EL (cell line): ENCODE measurements at regions not wholly inside any gene's neighbourhood (a gene's known extent, or its start where the extent isn't known, plus 50 kb on each side); places are given as distances from the start of the nearest gene placed in this dataset.
A peak's percentile ranks its signal among the peaks of the same experiment; 100 is the strongest.
"Not testable (repeated sequence)": the region's sequence is repeated elsewhere in the genome, so short reads cannot be mapped to it uniquely, and the experiment has no call there.

ENCODE experiments used
- DNase-seq: peaks from one replicate; pipeline ENCODE4 v3.0.0-alpha.2; 2016

GRCh38 chr6:169000022-169000421 lies 253.6 kb downstream of the THBS2 start:
- no peak for DNase-seq

DNA sequence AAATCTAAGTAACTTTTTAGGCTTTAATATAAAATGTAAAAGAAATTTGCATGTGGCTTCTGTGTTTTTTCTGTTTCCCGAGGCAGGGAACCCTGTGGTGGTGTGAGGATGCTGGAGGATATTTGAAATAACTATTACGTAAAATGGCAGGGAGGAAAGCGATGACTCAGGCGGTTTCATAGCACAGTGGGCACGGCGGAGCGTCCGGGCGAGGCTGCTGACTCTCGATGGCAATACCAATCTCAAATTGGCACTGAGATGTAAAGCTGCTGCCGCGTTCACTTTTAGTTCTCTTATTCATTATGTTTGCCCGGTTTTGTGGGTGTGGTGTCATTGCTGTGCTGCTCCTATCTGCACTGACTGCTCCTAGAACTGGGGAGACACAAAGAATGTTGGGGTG lies 254.3 kb downstream of the THBS2 start:
- DNase-seq, result no peak

DNA sequence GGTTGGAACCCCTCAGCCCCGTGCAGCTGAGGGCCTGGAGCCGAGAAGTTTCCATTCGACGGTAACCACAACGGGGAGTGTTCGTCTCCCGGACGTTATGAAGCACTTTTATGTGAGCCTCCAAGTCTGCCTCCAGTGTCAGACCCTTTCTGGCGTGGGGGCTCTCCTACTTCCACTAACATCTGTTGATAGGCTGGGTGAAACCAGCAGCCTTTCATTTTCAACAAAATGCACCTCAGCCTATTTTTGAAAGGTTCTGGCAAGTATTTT lies 257.4 kb downstream of the THBS2 start:
- DNase-seq, result no peak

- DNase-seq, result no peak
These were observed 257.9 kb downstream of the THBS2 start for GRCh38 chr6:168995526-168996355.

GRCh38 chr6:168994956-168995355 lies 258.7 kb downstream of the THBS2 start:
- peak; percentile 19 for DNase-seq

GRCh38 chr6:168992446-168993144 lies 261.1 kb downstream of the THBS2 start:
- DNase-seq, result no peak

DNA sequence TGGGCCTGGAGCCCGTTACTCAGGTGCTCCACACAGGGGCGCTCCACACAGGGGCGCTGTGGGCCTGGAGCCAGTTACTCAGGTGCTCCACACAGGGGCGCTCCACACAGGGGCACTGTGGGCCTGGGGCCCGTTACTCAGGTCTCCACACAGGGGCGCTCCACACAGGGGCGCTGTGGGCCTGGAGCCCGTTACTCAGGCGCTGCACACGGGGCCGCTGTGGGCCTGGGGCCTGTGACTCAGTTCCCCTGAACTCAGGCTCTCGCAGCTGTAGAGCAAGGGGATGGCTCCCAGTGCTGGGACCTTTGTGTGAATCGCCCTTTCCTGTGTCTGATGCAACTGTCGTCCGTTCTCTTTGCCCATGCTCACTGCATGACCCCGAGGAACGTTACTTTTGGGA lies 262.0 kb downstream of the THBS2 start:
- DNase-seq, result not testable (repeated sequence)

DNA sequence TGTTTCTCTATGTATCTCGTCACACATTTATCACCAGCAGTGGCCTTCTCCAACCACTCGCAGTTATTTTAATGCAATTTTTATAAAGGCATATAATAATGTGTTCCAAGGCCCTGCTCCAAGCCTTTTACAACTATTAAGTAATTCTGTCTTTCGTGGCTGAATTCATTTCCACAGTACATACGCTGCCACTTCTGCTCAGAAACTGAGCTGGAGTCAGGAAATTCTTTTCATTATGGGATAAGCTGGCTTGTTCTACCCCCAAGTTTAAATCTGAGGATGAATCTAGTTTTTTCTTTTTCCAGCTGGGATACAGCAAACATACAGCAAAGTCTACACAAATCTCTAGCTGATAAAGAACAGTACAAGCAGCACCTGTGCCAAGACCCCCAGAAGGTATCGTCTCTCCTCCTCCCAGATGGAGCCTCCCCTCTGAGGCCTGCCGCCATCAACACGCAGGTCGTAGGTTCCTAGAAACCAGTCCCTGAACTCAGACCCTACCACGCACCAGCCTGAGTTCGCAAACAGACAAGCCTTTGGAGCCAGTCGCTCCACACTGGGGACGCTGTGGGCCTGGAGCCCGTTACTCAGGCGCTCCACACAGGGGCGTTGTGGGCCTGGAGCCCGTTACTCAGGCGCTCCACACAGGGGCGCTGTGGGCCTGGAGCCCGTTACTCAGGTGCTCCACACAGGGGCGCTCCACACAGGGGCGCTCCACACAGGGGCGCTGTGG lies 263.5 kb downstream of the THBS2 start:
- DNase-seq, result no peak

GRCh38 chr6:168989421-168989820 lies 264.2 kb downstream of the THBS2 start:
- no peak for DNase-seq

DNA sequence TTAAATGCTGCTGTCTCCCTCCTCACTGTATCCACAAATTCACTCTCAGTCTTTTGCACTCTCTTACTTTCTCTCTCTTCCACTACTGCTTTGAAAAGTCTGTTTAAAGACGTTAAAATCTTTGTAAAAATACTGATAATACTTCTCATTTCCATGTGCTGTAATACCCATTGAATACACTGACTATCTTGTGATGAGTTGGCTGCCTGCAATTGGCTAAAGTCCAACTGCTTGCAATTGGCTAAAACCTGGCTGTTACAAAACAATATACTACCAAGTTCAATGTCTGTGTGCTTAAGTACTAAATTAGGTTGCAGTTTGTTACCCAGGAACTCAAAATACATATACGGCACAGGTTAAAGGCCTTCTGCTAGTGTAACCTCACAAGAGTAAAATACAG lies 264.8 kb downstream of the THBS2 start:
- no peak for DNase-seq

DNA sequence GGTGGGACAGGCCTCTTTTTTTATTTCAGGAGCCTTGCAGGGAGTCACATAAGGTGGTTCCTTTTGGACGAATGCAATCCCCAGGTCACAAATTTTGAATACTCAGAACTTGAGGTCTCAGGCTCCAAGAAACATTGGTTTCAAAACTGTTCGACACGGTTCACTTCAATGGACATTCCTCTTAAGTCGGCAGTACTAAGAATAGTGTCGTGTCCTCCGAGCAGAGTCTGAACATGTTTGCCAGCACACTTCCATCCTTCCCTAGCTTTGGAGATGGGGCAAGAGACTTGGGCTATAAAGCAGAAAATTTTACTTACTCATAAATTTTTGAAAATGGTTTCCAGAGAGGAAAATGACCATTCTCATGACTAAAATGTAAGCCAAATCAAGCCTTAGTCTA lies 265.4 kb downstream of the THBS2 start:
- no peak for DNase-seq

GRCh38 chr6:168985705-168986104 lies 267.9 kb downstream of the THBS2 start:
- no peak for DNase-seq

DNA sequence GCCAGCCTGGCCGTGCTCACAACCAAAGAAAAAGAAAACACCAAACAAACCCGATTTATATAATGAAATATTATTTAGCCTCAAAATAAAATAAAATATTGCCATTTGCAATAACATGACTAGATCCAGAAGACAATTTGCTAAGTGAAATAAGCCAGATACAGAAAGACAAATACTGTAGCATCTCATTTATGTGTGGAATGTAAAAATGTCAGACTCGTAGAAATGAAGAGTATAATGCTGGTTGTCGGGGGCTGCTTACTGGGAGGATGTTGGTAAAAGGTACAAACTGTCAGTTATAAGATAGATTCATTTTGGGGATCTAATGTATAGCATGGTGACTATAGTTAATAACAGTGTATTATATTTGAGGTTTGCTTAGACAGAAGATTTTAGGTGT lies 269.7 kb downstream of the THBS2 start:
- no peak for DNase-seq

DNA sequence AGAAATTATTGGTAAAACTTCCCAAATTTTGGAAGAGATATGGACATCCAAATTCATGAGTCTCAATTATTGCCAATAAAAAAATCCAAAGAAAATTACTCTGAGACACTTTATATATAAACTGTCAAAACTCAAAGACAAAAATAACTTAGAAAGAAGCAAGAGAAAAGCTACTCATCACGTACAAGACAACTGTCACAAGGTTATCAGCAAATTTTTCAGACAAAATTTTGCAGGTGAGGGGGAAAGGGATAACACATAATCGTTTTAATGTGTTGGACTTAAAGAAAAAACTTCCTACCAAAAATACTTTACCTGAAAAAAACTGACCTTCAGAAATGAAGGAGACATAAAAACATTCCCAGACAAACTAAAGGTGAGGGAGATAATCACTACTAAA lies 272.5 kb downstream of the THBS2 start:
- no peak for DNase-seq

GRCh38 chr6:168979254-168979653 lies 274.4 kb downstream of the THBS2 start:
- DNase-seq, result no peak

DNA sequence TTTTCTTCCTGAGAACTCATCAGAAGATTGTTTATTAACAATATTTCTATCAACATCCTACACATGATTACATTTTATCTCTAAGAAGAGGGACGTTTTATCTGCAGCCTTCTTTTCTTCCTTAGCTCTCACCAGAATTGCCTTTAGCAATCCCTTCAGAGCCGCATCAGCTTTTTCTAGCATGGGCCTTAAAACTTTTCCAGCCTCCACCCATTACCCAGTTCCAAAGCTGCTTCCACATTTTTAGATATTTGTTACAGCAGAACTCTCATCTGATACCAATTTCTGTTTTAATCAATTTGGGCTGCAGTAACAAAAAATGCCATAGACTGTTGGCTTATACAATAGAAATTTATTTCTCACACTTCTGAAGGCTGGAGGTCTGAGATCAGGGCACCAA lies 281.5 kb downstream of the THBS2 start:
- DNase-seq, result no peak

DNA sequence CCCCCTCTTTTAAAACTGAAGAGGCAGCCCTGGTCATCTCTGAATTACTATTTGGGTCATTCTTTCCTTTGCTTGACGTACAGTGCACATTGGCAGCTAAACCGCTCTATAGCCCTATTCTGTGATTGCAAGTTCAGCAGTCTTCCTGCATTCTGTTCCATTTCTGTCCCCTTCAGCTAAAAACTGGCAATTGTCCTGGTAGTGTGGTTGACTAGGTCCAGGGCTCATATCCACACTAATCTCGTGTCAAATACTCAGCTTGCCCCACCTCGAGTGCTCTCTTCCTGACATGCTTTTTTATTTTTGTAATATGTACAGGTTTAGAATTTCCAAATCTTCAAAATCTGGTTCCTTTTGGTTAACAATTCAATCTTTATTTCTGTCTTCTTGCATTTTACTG lies 282.1 kb downstream of the THBS2 start:
- DNase-seq, result no peak

GRCh38 chr6:168968801-168969200 lies 284.8 kb downstream of the THBS2 start:
- DNase-seq, result no peak

GRCh38 chr6:168968228-168968627 lies 285.4 kb downstream of the THBS2 start:
- DNase-seq, result peak; percentile 95

DNA sequence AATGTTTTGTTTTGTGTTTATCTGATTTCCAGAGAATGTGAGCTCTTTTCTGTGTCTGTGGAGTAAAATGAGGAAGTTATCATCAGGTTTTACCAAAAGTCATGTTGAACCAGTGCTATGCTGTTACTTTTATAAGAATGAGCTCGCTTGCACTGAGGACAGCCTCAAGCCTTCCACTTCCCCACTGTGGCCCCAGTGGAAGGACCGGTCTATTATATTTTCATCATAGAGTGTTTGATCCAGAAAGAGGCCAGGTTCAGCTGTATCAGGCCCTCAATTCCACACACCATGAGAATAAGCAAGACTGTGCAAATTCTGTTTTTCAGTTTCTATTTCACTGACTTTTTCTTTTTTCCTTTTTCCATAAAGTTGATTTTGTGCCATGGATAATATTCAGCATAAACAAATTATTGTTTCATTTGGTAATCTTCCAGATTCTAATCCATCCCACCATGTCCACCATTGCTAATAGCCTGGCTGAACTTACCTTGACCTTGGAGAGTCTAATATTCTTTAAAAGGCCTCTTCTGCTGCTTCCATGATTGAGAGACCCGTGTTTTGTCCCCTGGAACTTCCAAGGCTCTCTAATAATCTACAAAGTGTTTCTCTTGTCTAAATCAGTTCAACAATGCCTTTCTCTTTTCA lies 286.2 kb downstream of the THBS2 start:
- DNase-seq, result no peak

DNA sequence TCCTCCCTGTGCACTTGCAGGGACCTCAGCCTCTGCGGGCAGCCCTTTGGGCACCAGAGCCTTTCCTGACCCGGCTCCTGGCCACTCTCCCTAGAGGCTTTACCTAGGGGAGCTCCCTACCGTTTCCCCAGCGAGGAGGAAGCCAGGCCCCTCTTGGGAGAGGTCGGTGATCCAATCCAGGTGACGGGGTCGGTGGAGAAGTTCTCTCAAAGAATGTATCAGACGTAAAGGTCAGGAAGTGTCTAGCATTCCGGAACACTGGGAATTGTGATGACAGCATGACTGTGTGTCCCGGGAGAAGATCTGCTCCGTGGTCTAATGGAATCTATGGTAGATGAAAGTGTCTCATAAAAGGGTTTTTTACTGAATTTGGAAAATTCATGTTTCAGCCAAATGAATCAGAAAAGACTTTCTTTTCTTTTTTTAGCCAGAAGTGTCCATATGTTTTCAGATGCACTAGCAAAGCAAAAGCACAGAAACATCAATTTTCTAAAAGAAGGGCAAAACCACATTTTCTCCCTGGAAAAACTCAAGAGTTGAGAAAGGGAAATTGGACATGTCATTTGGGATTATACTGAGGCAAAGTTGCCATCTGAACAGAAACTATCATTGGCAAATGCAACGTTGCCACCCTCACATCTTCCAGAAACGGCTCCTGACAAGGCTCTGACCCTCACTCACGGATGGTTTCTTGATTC lies 289.4 kb downstream of the THBS2 start:
- peak; percentile 28 for DNase-seq

- peak; percentile 45 for DNase-seq
These were observed 290.8 kb downstream of the THBS2 start for GRCh38 chr6:168962886-168963285.

- DNase-seq, result no peak
These were observed 292.4 kb downstream of the THBS2 start for GRCh38 chr6:168961264-168961656.
